K562 (cell line): ENCODE measurements at regions not wholly inside any gene's neighbourhood (a gene's known extent, or its start where the extent isn't known, plus 50 kb on each side); places are given as distances from the start of the nearest gene placed in this dataset.

Source experiments
- ATAC-seq: fragments of 200-7000 bp; cut with Tn5 transposase; 3 replicates; pipeline ENCODE4 v1.9.1; 2020; ENCODE audit warnings: moderate library complexity
- BruUV-seq: library from RNA; stranded (reverse); fragments of 400-500 nt; replicated peaks from 2 replicates; lab custom pipeline; 2021; lab: Mats Ljungman, UMichigan
- CTCF ChIA-PET: fragments of 300-600 bp; formaldehyde crosslinking; extraction: SDS; loops from one replicate; lab custom pipeline; 2021; ENCODE audit warnings: low intra/inter-chr PET ratio; lab: Yijun Ruan, JAX
- POLR2A ChIA-PET: fragments of 300-600, 350-650 bp; sonication (Branson Sonifier 250); formaldehyde crosslinking; extraction: SDS; loops from one replicate; lab custom pipeline; 2021; ENCODE audit warnings: antibody characterized with exemption, inconsistent platforms; lab: Yijun Ruan, JAX
- DNase-seq, 4 experiments: peaks; one replicate each; pipeline versions ENCODE4 v3.0.0 to v3.0.0-alpha.2; 2011 to 2018; ENCODE audit warnings: low spot score in 3 of 4, mixed read lengths in 3 of 4; ENCODE audit errors: extremely low read depth in 1 of 4
- FAIRE-seq: peaks from 2 replicates; lab custom pipeline; 2011; peaks lifted over from hg19 to GRCh38; lab: Jason Lieb, UNC
- H2AFZ ChIP-seq: 2 replicates; pipeline ENCODE4 v1.6.0; 2011; ENCODE audit warnings: low read depth, low read length, control low read depth, inconsistent platforms
- H3K27ac ChIP-seq: fragments of 200-600 bp; 3 replicates; pipeline ENCODE4 v1.8.0; 2011; ENCODE audit warnings: low read depth, mild to moderate bottlenecking, control low read depth, inconsistent platforms, low read length, moderate library complexity, mixed read lengths; ENCODE audit errors: extremely low read depth
- H3K27me3 ChIP-seq, 2 experiments: fragments of 300-600 bp in 1 of 2; 2 replicates in 1 of 2; 3 replicates in 1 of 2; pipeline versions ENCODE4 v1.6.0 to v1.8.0; 2011; ENCODE audit warnings: inconsistent platforms in 2 of 2, low read length in 2 of 2, mild to moderate bottlenecking in 1 of 2, mixed read lengths in 1 of 2, moderate library complexity in 1 of 2; ENCODE audit not compliant: control insufficient read depth in 2 of 2, insufficient read depth in 2 of 2
- H3K36me3 ChIP-seq: fragments of 300-600 bp; 3 replicates; pipeline ENCODE4 v1.8.0; 2011; ENCODE audit warnings: mild to moderate bottlenecking, low read length, inconsistent platforms; ENCODE audit not compliant: control insufficient read depth, insufficient read depth
- H3K4me1 ChIP-seq, 2 experiments: fragments of 200-600 bp in 1 of 2; replicated peaks in 1 of 2; 2 replicates in 1 of 2; 3 replicates in 1 of 2; pipeline versions ENCODE4 v1.5.1 to v1.8.0; 2011; ENCODE audit warnings: inconsistent platforms in 2 of 2, low read length in 2 of 2, mild to moderate bottlenecking in 1 of 2, mixed read lengths in 1 of 2, moderate library complexity in 1 of 2; ENCODE audit not compliant: control insufficient read depth in 2 of 2, insufficient read depth in 2 of 2
- H3K4me2 ChIP-seq: 2 replicates; pipeline ENCODE4 v1.6.1; 2011; ENCODE audit warnings: low read length, control low read depth, inconsistent platforms, mixed read lengths; ENCODE audit not compliant: insufficient read depth
- H3K4me3 ChIP-seq: fragments of 200-600 bp; sonication (generic), shearing (Covaris generic); 2 replicates; pipeline ENCODE4 v1.5.1; 2016; ENCODE audit warnings: control low read depth, inconsistent platforms
- H3K79me2 ChIP-seq: fragments of 200-600 bp; 3 replicates; pipeline ENCODE4 v1.8.0; 2011; ENCODE audit warnings: low read length, inconsistent platforms; ENCODE audit not compliant: control insufficient read depth, insufficient read depth
- H3K9ac ChIP-seq, 2 experiments: 2 replicates each; pipeline versions ENCODE4 v1.6.0 to v1.6.1; 2011; ENCODE audit warnings: low read depth in 2 of 2, low read length in 2 of 2, control low read depth in 1 of 2, inconsistent platforms in 1 of 2, mild to moderate bottlenecking in 1 of 2, mixed read lengths in 1 of 2; ENCODE audit not compliant: insufficient read depth in 1 of 2
- H3K9me1 ChIP-seq: one replicate; pipeline ENCODE4 v1.6.0; 2011; ENCODE audit warnings: inconsistent platforms, mild to moderate bottlenecking, low read length, moderate library complexity; ENCODE audit not compliant: control insufficient read depth, insufficient read depth
- H3K9me3 ChIP-seq: replicated peaks from 2 replicates; pipeline ENCODE4 v1.5.1; 2011; ENCODE audit warnings: low read depth, low read length, inconsistent platforms; ENCODE audit not compliant: control insufficient read depth, insufficient read depth
- H4K20me1 ChIP-seq: replicated peaks from 2 replicates; pipeline ENCODE4 v1.6.1; 2011; ENCODE audit warnings: low read length, inconsistent platforms, mixed read lengths; ENCODE audit not compliant: control insufficient read depth, insufficient read depth
- ASH1L ChIP-seq: fragments of 450-650 bp; IDR thresholded peaks from 2 replicates; pipeline ENCODE4 v1.6.1; 2018; ENCODE audit warnings: borderline replicate concordance, mild to moderate bottlenecking, low read depth; ENCODE audit not compliant: partially characterized antibody
- CHD4 ChIP-seq: fragments of 200-600 bp; sonication (generic); IDR thresholded peaks from 3 replicates; pipeline ENCODE4 v1.6.1; 2012; ENCODE audit warnings: low read depth, mild to moderate bottlenecking, mixed read lengths, low read length, inconsistent platforms; ENCODE audit not compliant: insufficient read depth, insufficient replicate concordance, poor library complexity, severe bottlenecking
- ELK3 ChIP-seq: fragments of 450-650 bp; formaldehyde crosslinking; IDR thresholded peaks from 2 replicates; pipeline ENCODE4 v1.4.0; 2020; ENCODE audit warnings: mild to moderate bottlenecking
- EP300 ChIP-seq: IDR thresholded peaks from 2 replicates; pipeline ENCODE4 v1.6.1; 2012; ENCODE audit warnings: low read length, improper control_type of control experiment
- FOSL1 ChIP-seq: fragments of 200-800 bp; sonication (Bioruptor generic); conservative IDR thresholded peaks from 2 replicates; pipeline ENCODE4 v1.6.1; 2016; ENCODE audit warnings: missing genetic modification characterization, missing compliant biosample characterization
- MTF1 ChIP-seq: fragments of 250-450 bp; sonication (Bioruptor Pico); IDR thresholded peaks from 2 replicates; pipeline ENCODE4 v1.9.0; 2021; ENCODE audit warnings: moderate library complexity, mild to moderate bottlenecking, inconsistent platforms, borderline replicate concordance
- PML ChIP-seq: IDR thresholded peaks from 2 replicates; pipeline ENCODE4 v1.6.1; 2012; ENCODE audit warnings: low read length, inconsistent platforms
- ZNF282 ChIP-seq: sonication (generic); formaldehyde crosslinking; IDR thresholded peaks from 2 replicates; pipeline ENCODE4 v1.8.1; 2023; ENCODE audit warnings: missing genetic modification reagents
- ZNF507 ChIP-seq: conservative IDR thresholded peaks from 2 replicates; pipeline ENCODE4 v1.6.1; 2017; ENCODE audit warnings: missing genetic modification characterization, missing compliant biosample characterization
- WGBS: fragments of 100-300 bp; shearing (Covaris generic); methylation state at CpG from one replicate; pipeline ENCODE4 v1.1.6; 2016; ENCODE audit warnings: low coverage, mixed read lengths; ENCODE audit not compliant: insufficient coverage; ENCODE audit errors: missing lambda C conversion rate; 5-methylcytosine and 5-hydroxymethylcytosine counted together
- in situ Hi-C: fragments of 300-500 bp; cut with MboI; formaldehyde crosslinking; loops from 4 replicates; pipeline ENCODE4 v1.15.0; 2018; ENCODE audit warnings: inconsistent platforms, mixed read lengths
- intact Hi-C: fragments of 100-400 bp; cut with micrococcal nuclease; formaldehyde crosslinking; loops from 2 replicates; pipeline ENCODE4 v1.14.2; 2022
- TF ChIP-seq, protein P1 (sequence below): fragments of 450-650 bp; formaldehyde crosslinking; IDR thresholded peaks from 2 replicates; pipeline ENCODE4 v1.4.0; 2022; ENCODE audit warnings: missing genetic modification characterization
- TF ChIP-seq, protein P2 (sequence below), 2 experiments: fragments of 200-800 bp in 1 of 2; sonication (Bioruptor generic) in 1 of 2; sonication (generic) in 1 of 2; formaldehyde crosslinking in 1 of 2; IDR thresholded peaks in 1 of 2; conservative IDR thresholded peaks in 1 of 2; 2 replicates each; pipeline versions ENCODE4 v1.5.0 to v1.6.1; 2016 to 2020; ENCODE audit warnings: missing compliant biosample characterization in 1 of 2, missing genetic modification characterization in 1 of 2, missing genetic modification reagents in 1 of 2

DNA sequence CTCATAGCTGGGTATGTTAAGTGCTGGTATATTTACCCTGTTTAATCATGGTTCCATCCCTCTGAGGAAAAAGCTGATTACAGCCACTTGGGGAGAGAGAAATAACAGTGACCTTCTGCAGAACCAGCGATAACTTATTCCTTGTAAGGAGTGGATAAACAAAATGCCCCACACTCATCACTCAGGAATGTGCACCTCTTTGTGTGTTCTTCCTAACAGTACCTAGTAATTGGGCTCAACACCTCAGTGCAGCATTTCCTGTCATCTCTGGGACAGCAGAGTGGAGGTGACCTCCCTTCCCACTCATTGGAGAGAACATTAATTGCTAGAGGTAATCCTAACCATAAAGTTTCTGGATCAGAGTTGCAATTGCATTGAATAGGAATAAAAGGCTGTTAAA lies 112.5 kb upstream of the F3 start:
- H4K20me1 ChIP-seq = no peaks in the 10 kb centered on the region
- H3K4me2 ChIP-seq = no peak overlapping the region
- H3K27me3 ChIP-seq = peaks cover 0 to 8% of the 10 kb centered on the region in 2 experiments; a peak in 2 of 5 replicates
- no peaks in the 10 kb centered on the region for H3K9me1 ChIP-seq
- in situ Hi-C loops (no loop called here), intact Hi-C loops (no loop called here)
- no peak overlapping the region for H3K9ac ChIP-seq
- no peak for ATAC-seq
- CTCF ChIA-PET = no interaction called here
- H3K27ac ChIP-seq = no peak overlapping the region
- no peaks in the 10 kb centered on the region; a peak in 1 of 5 replicates for H3K4me1 ChIP-seq
- FAIRE-seq = no peak
- H3K79me2 ChIP-seq = no peaks in the 10 kb centered on the region
- H3K36me3 ChIP-seq = no peaks in the 10 kb centered on the region
- BruUV-seq = no TSS peak
- no peak for DNase-seq
- no peak overlapping the region for H2AFZ ChIP-seq
- TF ChIP-seq, protein P1, sequence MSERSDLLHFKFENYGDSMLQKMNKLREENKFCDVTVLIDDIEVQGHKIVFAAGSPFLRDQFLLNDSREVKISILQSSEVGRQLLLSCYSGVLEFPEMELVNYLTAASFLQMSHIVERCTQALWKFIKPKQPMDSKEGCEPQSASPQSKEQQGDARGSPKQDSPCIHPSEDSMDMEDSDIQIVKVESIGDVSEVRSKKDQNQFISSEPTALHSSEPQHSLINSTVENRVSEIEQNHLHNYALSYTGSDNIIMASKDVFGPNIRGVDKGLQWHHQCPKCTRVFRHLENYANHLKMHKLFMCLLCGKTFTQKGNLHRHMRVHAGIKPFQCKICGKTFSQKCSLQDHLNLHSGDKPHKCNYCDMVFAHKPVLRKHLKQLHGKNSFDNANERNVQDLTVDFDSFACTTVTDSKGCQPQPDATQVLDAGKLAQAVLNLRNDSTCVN (CRISPR knock-in tag) = no peak
- TF ChIP-seq FOSL1 = peak; percentile 62
- 0% methylated on average over 1 of the region's 1 CpG for WGBS
- no peaks in the 10 kb centered on the region for H3K9me3 ChIP-seq
- no peak overlapping the region for H3K4me3 ChIP-seq
- POLR2A ChIA-PET = no interaction called here

DNA sequence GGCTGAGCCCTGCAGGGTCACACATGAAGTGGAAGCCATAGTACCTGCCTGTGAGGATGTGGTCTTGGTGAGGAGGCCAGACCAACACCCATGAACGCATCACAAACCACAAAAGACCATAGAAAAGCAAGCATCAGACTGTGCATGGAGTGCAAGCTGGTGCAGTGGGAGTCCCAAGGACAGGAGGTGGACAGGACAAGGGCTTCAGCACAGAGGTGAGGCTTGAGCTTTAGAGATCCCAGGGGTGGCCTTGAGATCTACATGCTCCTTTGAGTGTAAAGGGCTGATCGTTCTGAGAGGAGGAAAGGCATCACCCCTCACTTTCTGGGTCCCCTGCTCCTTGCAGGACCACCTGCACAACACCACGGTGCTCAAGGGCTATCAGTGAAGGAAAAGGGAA lies 111.9 kb upstream of the F3 start:
- Histone ChIP-seq H3K9me3 (no peaks in the 10 kb centered on the region), H4K20me1 (no peaks in the 10 kb centered on the region), H3K4me2 (no peak overlapping the region), H3K36me3 (no peaks in the 10 kb centered on the region), H2AFZ (no peak overlapping the region), H3K27me3 (peaks cover 0 to 8% of the 10 kb centered on the region in 2 experiments; a peak in 2 of 5 replicates), H3K4me1 (peaks cover 0 to 2% of the 10 kb centered on the region in 2 experiments; a peak in 2 of 5 replicates), H3K27ac (no peak overlapping the region), H3K9me1 (no peaks in the 10 kb centered on the region), H3K9ac (no peak overlapping the region), H3K79me2 (no peaks in the 10 kb centered on the region), H3K4me3 (no peak overlapping the region)
- no TSS peak for BruUV-seq
- CTCF ChIA-PET = no interaction called here
- WGBS = 2% methylated on average over 3 of the region's 3 CpGs
- no peak for FAIRE-seq
- in situ Hi-C loops (no loop called here), intact Hi-C loops (no loop called here)
- no peak for ATAC-seq
- POLR2A ChIA-PET = interaction anchor here (0.5 kb wide), 1 partner anchor 54 kb away, joined by 3 read pairs; no protein-coding TSS in a partner anchor
- no peak for DNase-seq
- no peak for TF ChIP-seq CHD4
- TF ChIP-seq ELK3 = no peak
- no peak for TF ChIP-seq EP300
- TF ChIP-seq MTF1 (CRISPR knock-in tag) = no peak
- TF ChIP-seq ZNF507 (tag) = no peak
- no peak for TF ChIP-seq ASH1L
- TF ChIP-seq, protein P2, sequence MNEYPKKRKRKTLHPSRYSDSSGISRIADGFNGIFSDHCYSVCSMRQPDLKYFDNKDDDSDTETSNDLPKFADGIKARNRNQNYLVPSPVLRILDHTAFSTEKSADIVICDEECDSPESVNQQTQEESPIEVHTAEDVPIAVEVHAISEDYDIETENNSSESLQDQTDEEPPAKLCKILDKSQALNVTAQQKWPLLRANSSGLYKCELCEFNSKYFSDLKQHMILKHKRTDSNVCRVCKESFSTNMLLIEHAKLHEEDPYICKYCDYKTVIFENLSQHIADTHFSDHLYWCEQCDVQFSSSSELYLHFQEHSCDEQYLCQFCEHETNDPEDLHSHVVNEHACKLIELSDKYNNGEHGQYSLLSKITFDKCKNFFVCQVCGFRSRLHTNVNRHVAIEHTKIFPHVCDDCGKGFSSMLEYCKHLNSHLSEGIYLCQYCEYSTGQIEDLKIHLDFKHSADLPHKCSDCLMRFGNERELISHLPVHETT (CRISPR knock-in tag; conservative IDR thresholded peaks at IDR 0.05 in 1 of 2, IDR thresholded peaks at IDR 0.05 in 1 of 2) = no peak
- TF ChIP-seq PML = no peak
- no peak for TF ChIP-seq ZNF282 (CRISPR knock-in tag)
